GM21423 (cell line): ENCODE measurements at regions not wholly inside any gene's neighbourhood (a gene's known extent, or its start where the extent isn't known, plus 50 kb on each side); places are given as distances from the start of the nearest gene placed in this dataset.
"Not testable (repeated sequence)": the region's sequence is repeated elsewhere in the genome, so short reads cannot be mapped to it uniquely, and the experiment has no call there.

Source experiments
- ATAC-seq: cut with Tn5 transposase; IDR thresholded peaks from one replicate; pipeline ENCODE4 v1.9.1; 2021; ENCODE audit warnings: mild to moderate bottlenecking, moderate library complexity; ENCODE audit not compliant: unreplicated experiment

GRCh38 chr12:62021808-62022207 is 238.4 kb upstream of the USP15 start:
- no peak for ATAC-seq

GRCh38 chr12:62028536-62028935 is 231.7 kb upstream of the USP15 start:
- ATAC-seq, result no peak

GRCh38 chr12:62032870-62033269 is 227.3 kb upstream of the USP15 start:
- no peak for ATAC-seq

- ATAC-seq, result no peak
Measured at GRCh38 chr12:62044450-62045135, 215.6 kb upstream of the USP15 start.

- no peak for ATAC-seq
Measured at GRCh38 chr12:62045211-62045610, 215.0 kb upstream of the USP15 start.

- no peak for ATAC-seq
Measured at GRCh38 chr12:62050785-62051184, 209.4 kb upstream of the USP15 start.

GRCh38 chr12:62069976-62070375 is 190.2 kb upstream of the USP15 start:
- ATAC-seq, result no peak

GRCh38 chr12:62073236-62073635 is 187.0 kb upstream of the USP15 start:
- not testable (repeated sequence) for ATAC-seq

- ATAC-seq, result no peak
Measured at GRCh38 chr12:62075870-62076269, 184.3 kb upstream of the USP15 start.

GRCh38 chr12:62078020-62078419 is 182.2 kb upstream of the USP15 start:
- no peak for ATAC-seq

- no peak for ATAC-seq
Measured at GRCh38 chr12:62082448-62082847, 177.8 kb upstream of the USP15 start.

- ATAC-seq, result no peak
Measured at GRCh38 chr12:62098132-62098531, 162.1 kb upstream of the USP15 start.

GRCh38 chr12:62103748-62104147 is 156.5 kb upstream of the USP15 start:
- no peak for ATAC-seq

- no peak for ATAC-seq
Measured at GRCh38 chr12:62106547-62107185, 153.5 kb upstream of the USP15 start.

GRCh38 chr12:62113366-62114011 is 146.7 kb upstream of the USP15 start:
- ATAC-seq, result no peak

- ATAC-seq, result no peak
Measured at GRCh38 chr12:62116986-62117385, 143.2 kb upstream of the USP15 start.

- peak; percentile 79 for ATAC-seq
Measured at GRCh38 chr12:62123721-62124203, 136.4 kb upstream of the USP15 start.

- ATAC-seq, result no peak
Measured at GRCh38 chr12:62127516-62127915, 132.7 kb upstream of the USP15 start.

GRCh38 chr12:62128175-62128975 is 131.8 kb upstream of the USP15 start:
- ATAC-seq, result no peak

GRCh38 chr12:62129291-62129690 is 130.9 kb upstream of the USP15 start:
- ATAC-seq, result no peak

GRCh38 chr12:62130402-62130801 is 129.8 kb upstream of the USP15 start:
- ATAC-seq, result no peak
